Osteoblast (primary cell): ENCODE measurements at regions not wholly inside any gene's neighbourhood (a gene's known extent, or its start where the extent isn't known, plus 50 kb on each side); places are given as distances from the start of the nearest gene placed in this dataset.

Source experiments
- DNase-seq: peaks from one replicate; pipeline ENCODE4 v3.0.0; 2011; ENCODE audit warnings: low spot score, mixed read lengths; ENCODE audit not compliant: insufficient read length; ENCODE audit errors: missing footprints
- H2AFZ ChIP-seq: 2 replicates; pipeline ENCODE4 v1.6.0; 2011; ENCODE audit warnings: mild to moderate bottlenecking, low read length
- H3K27ac ChIP-seq: 2 replicates; pipeline ENCODE4 v1.5.1; 2011; ENCODE audit warnings: mild to moderate bottlenecking, low read depth, low read length, moderate library complexity
- H3K27me3 ChIP-seq: 2 replicates; pipeline ENCODE4 v1.6.0; 2012; ENCODE audit warnings: mild to moderate bottlenecking, control low read depth, inconsistent platforms, low read length, moderate library complexity; ENCODE audit not compliant: insufficient read depth
- H3K36me3 ChIP-seq: 2 replicates; pipeline ENCODE4 v1.5.1; 2011; ENCODE audit warnings: mild to moderate bottlenecking, low read length, control low read depth, moderate library complexity; ENCODE audit not compliant: insufficient read depth
- H3K4me1 ChIP-seq: 2 replicates; pipeline ENCODE4 v1.5.1; 2011; ENCODE audit warnings: mild to moderate bottlenecking, low read length, control low read depth, moderate library complexity; ENCODE audit not compliant: insufficient read depth
- H3K4me2 ChIP-seq: 2 replicates; pipeline ENCODE4 v1.6.0; 2011; ENCODE audit warnings: mild to moderate bottlenecking, low read length; ENCODE audit not compliant: insufficient read depth
- H3K4me3 ChIP-seq: fragments of 200-600 bp; sonication (generic); 3 replicates; pipeline ENCODE4 v1.5.1; 2012; ENCODE audit warnings: mild to moderate bottlenecking, low read length, inconsistent platforms; ENCODE audit not compliant: insufficient read depth
- H3K79me2 ChIP-seq: 2 replicates; pipeline ENCODE4 v1.6.0; 2012; ENCODE audit warnings: mild to moderate bottlenecking, low read length, control low read depth, inconsistent platforms; ENCODE audit not compliant: insufficient read depth
- H3K9me3 ChIP-seq: 2 replicates; pipeline ENCODE4 v1.5.1; 2011; ENCODE audit warnings: low read depth, low read length, control low read depth
- H4K20me1 ChIP-seq: 2 replicates; pipeline ENCODE4 v1.6.0; 2012; ENCODE audit warnings: mild to moderate bottlenecking, low read length, control low read depth; ENCODE audit not compliant: insufficient read depth
- CTCF ChIP-seq: IDR thresholded peaks from 2 replicates; pipeline ENCODE4 v1.5.1; 2011; ENCODE audit warnings: mild to moderate bottlenecking, low read depth, low read length, moderate library complexity; ENCODE audit errors: extremely low read depth

DNA sequence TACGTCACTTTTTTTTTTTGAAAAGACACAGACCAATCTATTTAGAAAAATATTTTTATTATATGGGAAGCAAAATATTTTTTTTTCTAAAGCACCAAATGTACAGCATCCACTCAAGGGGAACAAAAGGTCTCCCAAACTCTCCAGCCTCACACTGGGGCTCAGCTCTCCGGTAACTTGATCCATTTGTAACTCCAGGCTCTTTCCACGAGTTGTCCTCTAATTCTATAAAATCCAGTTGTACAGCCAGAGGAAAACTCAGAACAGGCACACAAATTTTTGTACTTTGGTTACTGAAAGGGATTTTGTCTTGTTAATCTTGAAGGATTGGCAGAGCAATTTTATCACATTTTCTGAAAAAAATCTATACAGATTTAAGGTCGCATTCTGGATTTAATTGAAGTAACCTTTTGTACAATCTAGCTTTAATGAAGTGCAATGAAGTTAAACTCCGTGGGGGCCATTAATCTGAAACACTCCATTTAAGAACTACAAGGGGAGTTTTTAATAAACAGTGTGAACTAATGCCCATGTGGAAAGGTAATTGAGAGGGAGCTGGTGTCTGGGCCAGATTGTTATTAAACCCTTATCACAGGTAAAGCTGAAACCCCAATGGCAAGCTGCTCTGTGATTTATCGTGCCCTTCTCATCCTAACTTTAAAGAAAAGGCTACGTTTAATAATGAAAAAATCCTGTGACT is 161.2 kb upstream of the FRG1 start:
- no peak for DNase-seq
- no peaks in the 10 kb centered on the region for H3K79me2 ChIP-seq
- no peaks in the 10 kb centered on the region for H3K4me1 ChIP-seq
- no peak overlapping the region for H3K27ac ChIP-seq
- H2AFZ ChIP-seq = no peak overlapping the region
- no peaks in the 10 kb centered on the region for H3K27me3 ChIP-seq
- no peaks in the 10 kb centered on the region for H4K20me1 ChIP-seq
- TF ChIP-seq CTCF = no peak
- H3K4me2 ChIP-seq = no peak overlapping the region
- no peaks in the 10 kb centered on the region for H3K9me3 ChIP-seq
- H3K4me3 ChIP-seq = no peak overlapping the region
- no peaks in the 10 kb centered on the region for H3K36me3 ChIP-seq

GRCh38 chr4:189780391-189780790 is 160.3 kb upstream of the FRG1 start:
- no peaks in the 10 kb centered on the region for H3K27me3 ChIP-seq
- TF ChIP-seq CTCF = no peak
- H2AFZ ChIP-seq = no peak overlapping the region
- H4K20me1 ChIP-seq = no peaks in the 10 kb centered on the region
- no peaks in the 10 kb centered on the region for H3K36me3 ChIP-seq
- H3K4me3 ChIP-seq = no peak overlapping the region
- H3K4me1 ChIP-seq = no peaks in the 10 kb centered on the region
- H3K79me2 ChIP-seq = no peaks in the 10 kb centered on the region
- DNase-seq = no peak
- no peak overlapping the region for H3K27ac ChIP-seq
- no peak overlapping the region for H3K4me2 ChIP-seq
- no peaks in the 10 kb centered on the region for H3K9me3 ChIP-seq

DNA sequence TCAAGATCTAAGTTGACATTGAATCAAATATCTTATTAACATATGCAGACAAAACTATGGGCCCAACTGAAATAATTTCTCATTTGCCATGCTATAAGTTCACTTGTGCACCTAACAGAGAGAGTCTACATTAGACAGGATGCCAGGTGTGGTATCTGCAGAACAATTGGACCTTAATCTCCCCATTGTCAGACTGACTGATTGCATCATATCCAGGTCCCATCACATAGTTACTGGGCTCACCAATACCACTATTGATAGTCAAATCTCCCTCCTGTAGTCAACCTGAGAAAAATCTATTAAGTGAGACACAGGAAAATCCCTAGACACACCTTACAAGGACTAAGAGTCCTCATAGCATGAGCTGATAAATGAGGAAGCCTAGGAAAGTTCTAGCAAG is 156.0 kb upstream of the FRG1 start:
- no peak for TF ChIP-seq CTCF
- no peak overlapping the region for H3K4me2 ChIP-seq
- no peak overlapping the region for H3K27ac ChIP-seq
- no peaks in the 10 kb centered on the region for H4K20me1 ChIP-seq
- no peak overlapping the region for H3K4me3 ChIP-seq
- no peak overlapping the region for H2AFZ ChIP-seq
- no peaks in the 10 kb centered on the region for H3K79me2 ChIP-seq
- H3K9me3 ChIP-seq = no peaks in the 10 kb centered on the region
- H3K27me3 ChIP-seq = no peaks in the 10 kb centered on the region
- DNase-seq = no peak
- no peaks in the 10 kb centered on the region for H3K36me3 ChIP-seq
- no peaks in the 10 kb centered on the region for H3K4me1 ChIP-seq

DNA sequence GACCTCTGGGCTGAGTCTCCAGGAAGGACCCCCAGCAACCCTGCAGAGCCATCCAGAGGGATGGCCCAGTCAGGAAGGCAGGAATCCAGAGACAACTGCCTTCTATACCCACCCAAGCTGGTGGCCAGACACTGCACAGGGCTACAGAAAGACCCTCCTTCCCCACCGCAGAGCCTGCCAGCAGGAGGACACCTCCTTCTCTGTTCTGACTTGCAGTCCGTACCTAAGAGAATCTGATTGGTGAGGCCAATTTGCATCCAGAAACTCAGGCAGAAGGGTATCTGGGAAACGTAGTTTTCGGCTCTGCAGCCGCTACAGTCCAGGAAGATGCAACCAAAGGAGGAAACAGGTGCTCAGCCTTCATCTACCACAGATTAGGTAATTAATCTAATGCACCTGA is 155.4 kb upstream of the FRG1 start:
- H2AFZ ChIP-seq = no peak overlapping the region

More for the DNA sequence above, 155.4 kb upstream of the FRG1 start:
- H3K27me3 ChIP-seq = no peaks in the 10 kb centered on the region
- no peak for TF ChIP-seq CTCF
- H3K4me2 ChIP-seq = no peak overlapping the region
- no peaks in the 10 kb centered on the region for H3K9me3 ChIP-seq
- no peaks in the 10 kb centered on the region for H3K79me2 ChIP-seq
- H4K20me1 ChIP-seq = no peaks in the 10 kb centered on the region
- DNase-seq = no peak
- H3K27ac ChIP-seq = no peak overlapping the region
- no peaks in the 10 kb centered on the region for H3K4me1 ChIP-seq
- no peaks in the 10 kb centered on the region for H3K36me3 ChIP-seq
- H3K4me3 ChIP-seq = no peak overlapping the region
